ENCODE measurements at regions not wholly inside any gene's neighbourhood (a gene's known extent, or its start where the extent isn't known, plus 50 kb on each side); places are given as distances from the start of the nearest gene placed in this dataset.

DNA sequence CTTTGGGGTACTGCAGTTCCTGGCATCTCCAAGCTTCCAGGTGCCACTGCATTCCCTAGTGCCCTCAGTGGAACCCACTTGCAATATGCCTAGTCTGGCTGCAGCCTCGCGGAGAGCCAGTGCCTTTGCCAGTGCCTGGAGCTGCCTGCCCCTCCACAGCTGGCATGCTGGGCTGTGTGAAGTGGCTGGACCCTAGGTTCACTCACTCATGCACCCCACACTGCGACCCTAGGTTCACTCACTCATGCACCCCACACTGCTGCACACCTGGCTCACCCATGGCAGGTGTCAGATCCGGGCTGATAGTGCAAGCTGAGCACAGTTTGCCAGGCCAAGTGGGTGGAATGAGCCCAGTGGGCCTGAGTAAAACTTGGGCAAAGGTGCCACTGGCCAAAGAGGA is 253.0 kb upstream of the NDST4 start:
- no peaks in the 10 kb centered on the region for H3K9me3 Mint-ChIP-seq
- no peak overlapping the region for H3K27ac Mint-ChIP-seq
- peaks cover 4% of the 10 kb centered on the region; the same call in 2 of the 3 replicates for H3K36me3 Mint-ChIP-seq (ENCODE audit: low read depth)

More for the DNA sequence above, 253.0 kb upstream of the NDST4 start:
- no peaks in the 10 kb centered on the region for H3F3A ChIP-seq (replicated peaks; ENCODE audit: low read depth)
- H3K4me3 ChIP-seq: no peak overlapping the region
- TF ChIP-seq POLR2AphosphoS5 (IDR thresholded peaks at IDR 0.05; ENCODE audit: low read depth) (no peak), EZH2 (IDR thresholded peaks at IDR 0.05; ENCODE audit: low read depth, unreplicated experiment) (no peak), CREB1 (CRISPR knock-in tag; IDR thresholded peaks at IDR 0.05; ENCODE audit: low read depth) (no peak), STAT1 (IDR thresholded peaks at IDR 0.05; ENCODE audit: unreplicated experiment) (no peak), ZNF114 (CRISPR knock-in tag; IDR thresholded peaks at IDR 0.05) (no peak), ZNF331 (CRISPR knock-in tag; IDR thresholded peaks at IDR 0.05; ENCODE audit: low read depth) (no peak), REST (IDR thresholded peaks at IDR 0.05; ENCODE audit: unreplicated experiment) (no peak), JUNB (IDR thresholded peaks at IDR 0.05; ENCODE audit: unreplicated experiment) (no peak), ZNF462 (CRISPR knock-in tag; IDR thresholded peaks at IDR 0.05) (no peak), EZH2phosphoT487 (IDR thresholded peaks at IDR 0.05; ENCODE audit: unreplicated experiment) (no peak), CTCF (conservative IDR thresholded peaks at IDR 0.05; ENCODE audit: low read depth in 2 of 2) (no peak), NANOG (IDR thresholded peaks at IDR 0.05; ENCODE audit: borderline replicate concordance) (no peak)
- TF ChIP-seq, protein P1, sequence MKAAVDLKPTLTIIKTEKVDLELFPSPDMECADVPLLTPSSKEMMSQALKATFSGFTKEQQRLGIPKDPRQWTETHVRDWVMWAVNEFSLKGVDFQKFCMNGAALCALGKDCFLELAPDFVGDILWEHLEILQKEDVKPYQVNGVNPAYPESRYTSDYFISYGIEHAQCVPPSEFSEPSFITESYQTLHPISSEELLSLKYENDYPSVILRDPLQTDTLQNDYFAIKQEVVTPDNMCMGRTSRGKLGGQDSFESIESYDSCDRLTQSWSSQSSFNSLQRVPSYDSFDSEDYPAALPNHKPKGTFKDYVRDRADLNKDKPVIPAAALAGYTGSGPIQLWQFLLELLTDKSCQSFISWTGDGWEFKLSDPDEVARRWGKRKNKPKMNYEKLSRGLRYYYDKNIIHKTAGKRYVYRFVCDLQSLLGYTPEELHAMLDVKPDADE (IDR thresholded peaks at IDR 0.05): no peak
- no peaks in the 10 kb centered on the region for H3K9me2 ChIP-seq (ENCODE audit: insufficient read depth)
- DNase-seq (ENCODE audit: low spot score) (no peak), ATAC-seq (no peak)
- Mint-ChIP-seq H3K27me3 (ENCODE audit: insufficient read depth, low read depth, poor library complexity) (no peaks in the 10 kb centered on the region), H3K4me3 (no peak overlapping the region), H3K4me1 (no peaks in the 10 kb centered on the region)
- no peaks in the 10 kb centered on the region for H3K27me3 ChIP-seq (ENCODE audit: insufficient read depth)
- H3K27ac ChIP-seq (ENCODE audit: low read depth): no peak overlapping the region
- H3K36me3 ChIP-seq (ENCODE audit: insufficient read depth): no peaks in the 10 kb centered on the region
- H3K79me2 ChIP-seq (replicated peaks; ENCODE audit: insufficient read depth): no peaks in the 10 kb centered on the region
- H4K20me1 ChIP-seq (replicated peaks; ENCODE audit: insufficient read depth): no peaks in the 10 kb centered on the region
- no peak overlapping the region for H2AFZ ChIP-seq
- no peak overlapping the region for H3K4me2 ChIP-seq
- H3K4me1 ChIP-seq (ENCODE audit: insufficient read depth): no peaks in the 10 kb centered on the region

Measured in GM23338 (cell line).